ENCODE measurements at regions not wholly inside any gene's neighbourhood (a gene's known extent, or its start where the extent isn't known, plus 50 kb on each side); places are given as distances from the start of the nearest gene placed in this dataset.

- no peak overlapping the region for H3K4me3 ChIP-seq (ENCODE audit: insufficient read depth in 1 of 2, low read depth in 1 of 2, low read length in 2 of 2)
- no peak overlapping the region for H2AFZ ChIP-seq (ENCODE audit: low read depth, low read length)
- no peak overlapping the region for H2BK120ac ChIP-seq (ENCODE audit: low read depth, low read length)
- 89% methylated on average over 5 of the region's 6 CpGs for WGBS
- H3K4me2 ChIP-seq (ENCODE audit: low read length, poor library complexity, severe bottlenecking): no peak overlapping the region
- H3K9me3 ChIP-seq (ENCODE audit: control insufficient read depth, low read length): no peaks in the 10 kb centered on the region
- H3K9ac ChIP-seq (ENCODE audit: low read length): no peak overlapping the region
- H2BK12ac ChIP-seq (ENCODE audit: low read length in 2 of 2): no peak overlapping the region
- H3K23ac ChIP-seq (ENCODE audit: low read length in 2 of 2): no peak overlapping the region
- H3K4me1 ChIP-seq (ENCODE audit: control insufficient read depth, insufficient read depth, low read depth, low read length): peaks cover 19% of the 10 kb centered on the region
- no peak overlapping the region for H4K8ac ChIP-seq (ENCODE audit: low read length)
- H3K27me3 ChIP-seq (ENCODE audit: control insufficient read depth in 1 of 2, insufficient read depth in 1 of 2, low read length in 2 of 2): peaks cover 12 to 25% of the 10 kb centered on the region in 2 experiments
- no peak overlapping the region for H3K14ac ChIP-seq (ENCODE audit: low read length in 2 of 2)
- H3K36me3 ChIP-seq (ENCODE audit: control insufficient read depth in 1 of 2, insufficient read depth in 2 of 2, low read depth in 1 of 2, low read length in 2 of 2): no peaks in the 10 kb centered on the region
- no peak for DNase-seq
- no peak overlapping the region for H3K27ac ChIP-seq (ENCODE audit: low read length, poor library complexity, severe bottlenecking)
- peak overlapping the region in 1 of 2 experiments; percentile 6 for H3K18ac ChIP-seq (ENCODE audit: low read depth in 1 of 2, low read length in 2 of 2)
- no peak overlapping the region for H3K4ac ChIP-seq (ENCODE audit: low read depth in 1 of 2, low read length in 2 of 2)
- no peak overlapping the region for H2BK5ac ChIP-seq (ENCODE audit: low read depth, low read length, poor library complexity, severe bottlenecking)
- no peak overlapping the region for H4K91ac ChIP-seq (ENCODE audit: low read length)
- H2BK15ac ChIP-seq (ENCODE audit: low read depth, poor library complexity, severe bottlenecking): no peak overlapping the region
- no peak overlapping the region for H2AK5ac ChIP-seq (ENCODE audit: low read length, severe bottlenecking)
- no peaks in the 10 kb centered on the region for H3K79me1 ChIP-seq (replicated peaks; ENCODE audit: low read length, poor library complexity, severe bottlenecking)
Observed at GRCh38 chr9:89753472-89754055, 148.8 kb downstream of the GADD45G start.

- H3K27me3 ChIP-seq (ENCODE audit: control insufficient read depth in 1 of 2, insufficient read depth in 1 of 2, low read length in 2 of 2): peaks cover 12 to 25% of the 10 kb centered on the region in 2 experiments
- no peak overlapping the region for H2AK5ac ChIP-seq (ENCODE audit: low read length, severe bottlenecking)
- no peak overlapping the region for H4K91ac ChIP-seq (ENCODE audit: low read length)
- no peaks in the 10 kb centered on the region for H3K9me3 ChIP-seq (ENCODE audit: control insufficient read depth, low read length)
- H3K4me3 ChIP-seq (ENCODE audit: insufficient read depth in 1 of 2, low read depth in 1 of 2, low read length in 2 of 2): no peak overlapping the region
- H3K79me1 ChIP-seq (replicated peaks; ENCODE audit: low read length, poor library complexity, severe bottlenecking): no peaks in the 10 kb centered on the region
- no peak overlapping the region for H3K27ac ChIP-seq (ENCODE audit: low read length, poor library complexity, severe bottlenecking)
- no peak overlapping the region for H3K4me2 ChIP-seq (ENCODE audit: low read length, poor library complexity, severe bottlenecking)
- no peak overlapping the region for H2BK15ac ChIP-seq (ENCODE audit: low read depth, poor library complexity, severe bottlenecking)
- H3K4me1 ChIP-seq (ENCODE audit: control insufficient read depth, insufficient read depth, low read depth, low read length): peaks cover 18% of the 10 kb centered on the region
- H3K36me3 ChIP-seq (ENCODE audit: control insufficient read depth in 1 of 2, insufficient read depth in 2 of 2, low read depth in 1 of 2, low read length in 2 of 2): no peaks in the 10 kb centered on the region
- no peak overlapping the region for H3K9ac ChIP-seq (ENCODE audit: low read length)
- no peak overlapping the region for H3K14ac ChIP-seq (ENCODE audit: low read length in 2 of 2)
- 100% methylated on average over 1 of the region's 1 CpG for WGBS
- no peak overlapping the region for H3K23ac ChIP-seq (ENCODE audit: low read length in 2 of 2)
- H2BK120ac ChIP-seq (ENCODE audit: low read depth, low read length): no peak overlapping the region
- H4K8ac ChIP-seq (ENCODE audit: low read length): no peak overlapping the region
- no peak for DNase-seq
- H2AFZ ChIP-seq (ENCODE audit: low read depth, low read length): no peak overlapping the region
- H2BK5ac ChIP-seq (ENCODE audit: low read depth, low read length, poor library complexity, severe bottlenecking): no peak overlapping the region
- no peak overlapping the region for H3K18ac ChIP-seq (ENCODE audit: low read depth in 1 of 2, low read length in 2 of 2)
- no peak overlapping the region for H2BK12ac ChIP-seq (ENCODE audit: low read length in 2 of 2)
- no peak overlapping the region for H3K4ac ChIP-seq (ENCODE audit: low read depth in 1 of 2, low read length in 2 of 2)
Observed at GRCh38 chr9:89754193-89754592, 149.4 kb downstream of the GADD45G start.

GRCh38 chr9:89755821-89756220, 151.0 kb downstream of the GADD45G start:
- H3K4ac ChIP-seq (ENCODE audit: low read depth in 1 of 2, low read length in 2 of 2): no peak overlapping the region
- DNase-seq: peak; percentile 77
- no peak overlapping the region for H2BK12ac ChIP-seq (ENCODE audit: low read length in 2 of 2)
- H4K91ac ChIP-seq (ENCODE audit: low read length): no peak overlapping the region
- H2BK5ac ChIP-seq (ENCODE audit: low read depth, low read length, poor library complexity, severe bottlenecking): no peak overlapping the region
- H2BK15ac ChIP-seq (ENCODE audit: low read depth, poor library complexity, severe bottlenecking): no peak overlapping the region
- no peaks in the 10 kb centered on the region for H3K36me3 ChIP-seq (ENCODE audit: control insufficient read depth in 1 of 2, insufficient read depth in 2 of 2, low read depth in 1 of 2, low read length in 2 of 2)
- peaks cover 11% of the 10 kb centered on the region for H3K4me1 ChIP-seq (ENCODE audit: control insufficient read depth, insufficient read depth, low read depth, low read length)
- H3K4me3 ChIP-seq (ENCODE audit: insufficient read depth in 1 of 2, low read depth in 1 of 2, low read length in 2 of 2): no peak overlapping the region
- H3K14ac ChIP-seq (ENCODE audit: low read length in 2 of 2): no peak overlapping the region
- H3K4me2 ChIP-seq (ENCODE audit: low read length, poor library complexity, severe bottlenecking): no peak overlapping the region
- no peak overlapping the region for H3K27ac ChIP-seq (ENCODE audit: low read length, poor library complexity, severe bottlenecking)
- no peak overlapping the region for H4K8ac ChIP-seq (ENCODE audit: low read length)
- H3K23ac ChIP-seq (ENCODE audit: low read length in 2 of 2): no peak overlapping the region
- H2BK120ac ChIP-seq (ENCODE audit: low read depth, low read length): no peak overlapping the region
- H3K9ac ChIP-seq (ENCODE audit: low read length): no peak overlapping the region
- no peaks in the 10 kb centered on the region for H3K9me3 ChIP-seq (ENCODE audit: control insufficient read depth, low read length)
- H3K27me3 ChIP-seq (ENCODE audit: control insufficient read depth in 1 of 2, insufficient read depth in 1 of 2, low read length in 2 of 2): peaks cover 15 to 27% of the 10 kb centered on the region in 2 experiments
- H3K79me1 ChIP-seq (replicated peaks; ENCODE audit: low read length, poor library complexity, severe bottlenecking): no peaks in the 10 kb centered on the region
- no peak overlapping the region for H2AK5ac ChIP-seq (ENCODE audit: low read length, severe bottlenecking)
- no peak overlapping the region for H3K18ac ChIP-seq (ENCODE audit: low read depth in 1 of 2, low read length in 2 of 2)
- 67% methylated on average over 9 of the region's 9 CpGs for WGBS
- H2AFZ ChIP-seq (ENCODE audit: low read depth, low read length): no peak overlapping the region

- Histone ChIP-seq H2BK120ac (ENCODE audit: low read depth, low read length) (no peak overlapping the region), H3K9ac (ENCODE audit: low read length) (no peak overlapping the region), H3K23ac (ENCODE audit: low read length in 2 of 2) (no peak overlapping the region), H3K4me1 (ENCODE audit: control insufficient read depth, insufficient read depth, low read depth, low read length) (peaks cover 11% of the 10 kb centered on the region), H2AK5ac (ENCODE audit: low read length, severe bottlenecking) (no peak overlapping the region), H3K27me3 (ENCODE audit: control insufficient read depth in 1 of 2, insufficient read depth in 1 of 2, low read length in 2 of 2) (peaks cover 15 to 22% of the 10 kb centered on the region in 2 experiments), H2BK15ac (ENCODE audit: low read depth, poor library complexity, severe bottlenecking) (no peak overlapping the region), H3K18ac (ENCODE audit: low read depth in 1 of 2, low read length in 2 of 2) (peak overlapping the region; percentile 15 to 85), H3K36me3 (ENCODE audit: control insufficient read depth in 1 of 2, insufficient read depth in 2 of 2, low read depth in 1 of 2, low read length in 2 of 2) (no peaks in the 10 kb centered on the region), H3K4me3 (ENCODE audit: insufficient read depth in 1 of 2, low read depth in 1 of 2, low read length in 2 of 2) (no peak overlapping the region), H3K4ac (ENCODE audit: low read depth in 1 of 2, low read length in 2 of 2) (peak overlapping the region in 1 of 2 experiments; percentile 45), H3K9me3 (ENCODE audit: control insufficient read depth, low read length) (no peaks in the 10 kb centered on the region), H2BK5ac (ENCODE audit: low read depth, low read length, poor library complexity, severe bottlenecking) (no peak overlapping the region), H3K14ac (ENCODE audit: low read length in 2 of 2) (peak overlapping the region in 1 of 2 experiments; percentile 94), H4K8ac (ENCODE audit: low read length) (no peak overlapping the region), H2BK12ac (ENCODE audit: low read length in 2 of 2) (peak overlapping the region; percentile 14 to 92), H3K4me2 (ENCODE audit: low read length, poor library complexity, severe bottlenecking) (no peak overlapping the region), H4K91ac (ENCODE audit: low read length) (no peak overlapping the region), H3K27ac (ENCODE audit: low read length, poor library complexity, severe bottlenecking) (no peak overlapping the region), H3K79me1 (replicated peaks; ENCODE audit: low read length, poor library complexity, severe bottlenecking) (no peaks in the 10 kb centered on the region), H2AFZ (ENCODE audit: low read depth, low read length) (no peak overlapping the region)
- peak; percentile 46 for DNase-seq
- WGBS: 88% methylated on average over 8 of the region's 8 CpGs
Observed at GRCh38 chr9:89756891-89757537, 152.2 kb downstream of the GADD45G start.
